BE2C (cell line): ENCODE measurements at regions not wholly inside any gene's neighbourhood (a gene's known extent, or its start where the extent isn't known, plus 50 kb on each side); places are given as distances from the start of the nearest gene placed in this dataset.

Experiments
- DNase-seq: peaks from one replicate; pipeline ENCODE4 v3.0.0-alpha.2; 2020
- H3K27me3 ChIP-seq: fragments of 250-450 bp; sonication (Bioruptor Pico); 2 replicates; pipeline ENCODE4 v1.5.1; 2020; ENCODE audit warnings: mild to moderate bottlenecking
- H3K36me3 ChIP-seq: fragments of 250-450 bp; sonication (Bioruptor Pico); 2 replicates; pipeline ENCODE4 v1.5.1; 2020; ENCODE audit warnings: mild to moderate bottlenecking
- H3K4me1 ChIP-seq: fragments of 250-450 bp; sonication (Bioruptor Pico); 2 replicates; pipeline ENCODE4 v1.5.1; 2020
- H3K4me3 ChIP-seq: 2 replicates; pipeline ENCODE4 v1.5.1; 2011; ENCODE audit warnings: low read depth, low read length
- H3K9me3 ChIP-seq: fragments of 250-450 bp; sonication (Bioruptor Pico); 2 replicates; pipeline ENCODE4 v1.5.1; 2020
- TF ChIP-seq, protein P1 (sequence below): IDR thresholded peaks from 2 replicates; pipeline ENCODE4 v1.5.1; 2012; ENCODE audit warnings: mild to moderate bottlenecking, low read depth, low read length

DNA sequence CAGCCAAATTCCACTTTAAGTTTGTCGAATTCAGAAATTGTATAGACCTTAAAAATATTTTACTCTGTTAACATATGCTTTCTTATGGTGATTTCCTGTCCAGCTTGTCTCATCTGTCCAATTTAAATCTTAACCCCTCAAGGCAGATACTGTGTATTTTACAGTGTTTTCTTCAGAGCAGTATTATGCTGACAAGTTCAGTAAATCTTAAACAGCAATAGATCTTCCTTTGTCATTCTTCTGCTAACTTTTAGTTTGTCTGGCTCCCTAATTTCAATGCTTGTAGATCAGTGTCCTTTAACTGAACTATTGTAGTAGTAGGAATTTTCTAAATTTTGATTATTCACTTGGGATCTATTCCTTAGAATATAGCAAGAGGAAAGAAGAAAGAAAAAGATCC, 52.8 kb upstream of the MEIS1 start:
- no peaks in the 10 kb centered on the region for H3K4me1 ChIP-seq
- DNase-seq = no peak
- no peak overlapping the region for H3K4me3 ChIP-seq
- no peaks in the 10 kb centered on the region for H3K9me3 ChIP-seq
- TF ChIP-seq, protein P1, sequence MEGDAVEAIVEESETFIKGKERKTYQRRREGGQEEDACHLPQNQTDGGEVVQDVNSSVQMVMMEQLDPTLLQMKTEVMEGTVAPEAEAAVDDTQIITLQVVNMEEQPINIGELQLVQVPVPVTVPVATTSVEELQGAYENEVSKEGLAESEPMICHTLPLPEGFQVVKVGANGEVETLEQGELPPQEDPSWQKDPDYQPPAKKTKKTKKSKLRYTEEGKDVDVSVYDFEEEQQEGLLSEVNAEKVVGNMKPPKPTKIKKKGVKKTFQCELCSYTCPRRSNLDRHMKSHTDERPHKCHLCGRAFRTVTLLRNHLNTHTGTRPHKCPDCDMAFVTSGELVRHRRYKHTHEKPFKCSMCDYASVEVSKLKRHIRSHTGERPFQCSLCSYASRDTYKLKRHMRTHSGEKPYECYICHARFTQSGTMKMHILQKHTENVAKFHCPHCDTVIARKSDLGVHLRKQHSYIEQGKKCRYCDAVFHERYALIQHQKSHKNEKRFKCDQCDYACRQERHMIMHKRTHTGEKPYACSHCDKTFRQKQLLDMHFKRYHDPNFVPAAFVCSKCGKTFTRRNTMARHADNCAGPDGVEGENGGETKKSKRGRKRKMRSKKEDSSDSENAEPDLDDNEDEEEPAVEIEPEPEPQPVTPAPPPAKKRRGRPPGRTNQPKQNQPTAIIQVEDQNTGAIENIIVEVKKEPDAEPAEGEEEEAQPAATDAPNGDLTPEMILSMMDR = no peak
- H3K36me3 ChIP-seq = no peaks in the 10 kb centered on the region
- no peaks in the 10 kb centered on the region for H3K27me3 ChIP-seq

DNA sequence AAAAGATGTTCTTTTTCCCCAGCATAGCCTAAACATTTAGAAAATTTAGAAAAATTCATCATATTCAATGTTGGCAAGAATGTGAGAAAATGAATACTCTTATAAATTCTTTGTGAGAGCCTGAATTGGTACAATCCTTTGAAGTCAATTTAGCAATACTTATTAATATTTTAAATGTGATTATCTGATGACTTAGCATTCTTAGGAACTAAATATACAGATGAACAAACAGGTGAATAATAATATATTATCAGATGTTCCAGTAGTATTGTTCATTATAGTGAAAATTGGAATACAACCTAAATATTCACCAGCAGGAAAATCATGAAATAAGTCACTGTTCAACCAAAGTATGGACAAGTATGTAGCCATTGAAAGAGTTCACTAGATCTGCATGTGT, 55.5 kb upstream of the MEIS1 start:
- H3K9me3 ChIP-seq = no peaks in the 10 kb centered on the region
- TF ChIP-seq, protein P1 = no peak
- no peak for DNase-seq
- no peak overlapping the region for H3K4me3 ChIP-seq
- no peaks in the 10 kb centered on the region for H3K27me3 ChIP-seq
- H3K36me3 ChIP-seq = no peaks in the 10 kb centered on the region
- H3K4me1 ChIP-seq = no peaks in the 10 kb centered on the region

DNA sequence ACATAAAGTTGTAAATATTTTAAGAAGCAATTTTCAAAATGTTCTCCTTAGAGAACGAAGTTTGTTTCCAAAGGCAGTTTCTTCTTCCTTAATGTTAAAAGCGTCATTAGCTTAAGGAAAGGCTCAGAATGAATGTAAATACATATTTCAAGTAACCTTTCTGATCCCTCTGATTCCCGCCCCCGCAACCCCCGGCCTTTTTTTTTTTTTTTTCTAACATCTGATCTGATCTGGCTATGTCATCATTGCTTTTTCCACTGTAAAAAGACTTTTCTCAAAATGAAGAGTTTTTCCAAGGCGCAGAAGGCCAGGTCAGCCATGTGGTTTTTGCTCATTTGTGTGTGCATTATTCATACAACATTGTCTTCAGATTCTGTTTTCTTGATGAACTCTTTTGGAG, 57.1 kb upstream of the MEIS1 start:
- H3K27me3 ChIP-seq = no peaks in the 10 kb centered on the region
- H3K4me1 ChIP-seq = no peaks in the 10 kb centered on the region
- H3K9me3 ChIP-seq = no peaks in the 10 kb centered on the region
- TF ChIP-seq, protein P1 = no peak
- no peak overlapping the region for H3K4me3 ChIP-seq
- no peaks in the 10 kb centered on the region for H3K36me3 ChIP-seq
- DNase-seq = no peak

DNA sequence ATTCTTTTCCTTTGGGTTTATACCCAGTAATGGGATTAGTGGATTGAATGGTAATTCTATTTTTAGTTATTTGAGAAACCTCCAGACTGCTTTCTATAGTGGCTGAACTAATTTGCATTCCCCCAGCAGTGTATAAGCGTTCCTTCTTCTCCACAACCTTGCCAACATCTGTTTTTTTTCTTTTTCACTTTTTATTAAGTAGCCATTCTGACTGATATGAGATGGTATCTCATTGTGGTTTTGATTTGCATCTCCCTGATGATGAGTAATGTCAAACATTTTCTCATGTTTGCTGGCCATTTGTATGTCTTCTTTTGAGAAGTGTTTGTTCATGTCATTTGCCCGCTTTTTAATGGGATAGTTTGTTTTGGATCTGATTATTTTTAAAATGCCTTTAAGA, 64.1 kb upstream of the MEIS1 start:
- H3K4me1 ChIP-seq = no peaks in the 10 kb centered on the region
- no peaks in the 10 kb centered on the region for H3K36me3 ChIP-seq
- no peaks in the 10 kb centered on the region for H3K9me3 ChIP-seq
- H3K4me3 ChIP-seq = no peak overlapping the region
- H3K27me3 ChIP-seq = no peaks in the 10 kb centered on the region
- TF ChIP-seq, protein P1 = no peak
- DNase-seq = no peak

DNA sequence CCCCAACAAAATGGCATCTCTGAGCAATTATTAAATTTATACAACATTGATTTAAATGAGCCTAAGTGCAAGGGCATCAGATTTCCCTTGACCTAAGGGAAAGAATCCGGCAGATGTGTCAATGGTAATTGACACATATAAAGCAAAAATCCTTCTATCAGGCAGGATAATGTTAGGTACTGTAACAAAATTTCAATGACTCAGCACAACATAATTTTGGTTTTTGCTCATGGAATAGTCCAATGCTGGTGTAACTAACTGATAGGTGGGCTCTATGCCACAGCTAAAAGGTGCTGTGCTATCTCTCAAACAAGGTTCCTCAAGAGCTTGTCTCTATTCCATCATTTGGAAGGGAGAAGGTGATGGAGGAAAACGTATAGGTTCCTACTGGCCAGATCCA, 68.3 kb upstream of the MEIS1 start:
- Histone ChIP-seq H3K27me3 (no peaks in the 10 kb centered on the region), H3K9me3 (no peaks in the 10 kb centered on the region), H3K4me3 (no peak overlapping the region), H3K4me1 (no peaks in the 10 kb centered on the region), H3K36me3 (no peaks in the 10 kb centered on the region)
- DNase-seq = no peak
- TF ChIP-seq, protein P1 = no peak

DNA sequence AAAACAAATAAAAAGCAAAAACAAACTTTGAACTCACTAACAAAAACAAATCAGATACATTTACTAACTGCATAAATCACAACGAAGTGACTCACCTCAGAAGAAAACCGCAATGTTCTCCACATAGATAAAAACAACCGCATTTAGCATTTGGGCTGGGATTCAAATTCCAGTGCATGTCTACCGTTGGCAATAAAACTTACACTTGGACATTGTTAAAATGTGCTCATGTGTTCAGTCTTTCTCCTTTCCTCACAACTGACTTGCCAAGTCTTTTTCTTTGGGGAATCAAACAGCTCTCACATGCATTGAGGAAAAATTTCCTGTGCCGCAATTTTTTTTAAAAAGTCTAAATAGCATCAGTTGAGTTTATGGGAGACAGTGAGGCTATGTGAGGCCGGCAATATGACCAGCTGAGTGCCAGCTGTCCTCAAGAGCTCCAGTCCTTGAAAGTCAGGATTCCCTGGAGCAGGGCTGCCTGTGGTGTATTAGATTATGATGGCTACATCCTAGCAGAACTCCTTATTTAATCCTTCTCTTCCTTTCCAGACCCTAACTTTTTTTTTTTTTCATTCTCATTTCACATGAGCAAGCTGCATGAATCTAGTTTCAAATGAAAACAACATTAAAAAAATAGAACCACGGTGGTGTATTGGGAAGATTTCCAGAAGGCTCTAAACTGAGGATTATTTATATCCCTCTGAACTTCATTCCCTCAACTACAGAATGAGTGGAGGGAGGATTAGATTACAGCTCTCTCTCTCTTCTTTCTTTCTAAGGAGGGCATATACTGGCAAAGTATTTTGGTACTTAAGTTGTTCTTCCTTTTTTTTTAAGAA, 70.2 kb upstream of the MEIS1 start:
- TF ChIP-seq, protein P1 = no peak
- Histone ChIP-seq H3K9me3 (no peaks in the 10 kb centered on the region), H3K36me3 (no peaks in the 10 kb centered on the region), H3K27me3 (no peaks in the 10 kb centered on the region), H3K4me1 (no peaks in the 10 kb centered on the region), H3K4me3 (no peak overlapping the region)
- DNase-seq = no peak
